ENCODE measurements at regions not wholly inside any gene's neighbourhood (a gene's known extent, or its start where the extent isn't known, plus 50 kb on each side); places are given as distances from the start of the nearest gene placed in this dataset.

DNA sequence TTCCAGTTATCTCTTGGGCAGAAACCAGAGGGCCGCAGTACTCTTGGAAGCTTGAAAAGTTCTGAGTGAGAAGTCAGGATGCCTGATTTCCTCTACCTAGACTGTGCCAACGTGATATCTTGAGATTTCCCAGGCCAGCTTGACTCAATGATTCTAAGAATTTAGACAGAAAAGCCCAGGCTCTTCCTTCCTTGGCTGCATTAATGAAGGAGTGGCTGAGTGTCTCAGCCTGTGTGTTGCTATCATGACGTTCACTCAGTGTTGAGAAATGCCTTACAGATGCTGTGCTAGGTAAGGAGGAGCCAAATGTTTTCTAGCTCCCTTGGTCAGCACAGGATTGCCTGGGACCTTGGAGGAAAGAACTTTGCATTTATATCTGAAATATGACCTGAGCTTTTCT is 454.1 kb upstream of the USP24 start:
- H3K27ac ChIP-seq: no peak overlapping the region
- TF ChIP-seq POLR2AphosphoS5 (IDR thresholded peaks at IDR 0.05; ENCODE audit: borderline replicate concordance, low read depth, low read length): no peak
- no peak for TF ChIP-seq EZH2 (IDR thresholded peaks at IDR 0.05)
- no peak for TF ChIP-seq FOXP2 (optimal IDR thresholded peaks at IDR 0.05; ENCODE audit: control extremely low read depth, extremely low read length, insufficient read depth)
- H3K36me3 ChIP-seq (ENCODE audit: insufficient read depth, low read length): no peaks in the 10 kb centered on the region
- DNase-seq (ENCODE audit: low read depth, low spot score): no peak
- H3K4me3 ChIP-seq: no peak overlapping the region
- no peaks in the 10 kb centered on the region for H3K9me3 ChIP-seq (ENCODE audit: low read depth, low read length)
- no peak overlapping the region for H3K9ac ChIP-seq (ENCODE audit: insufficient read length)

DNA sequence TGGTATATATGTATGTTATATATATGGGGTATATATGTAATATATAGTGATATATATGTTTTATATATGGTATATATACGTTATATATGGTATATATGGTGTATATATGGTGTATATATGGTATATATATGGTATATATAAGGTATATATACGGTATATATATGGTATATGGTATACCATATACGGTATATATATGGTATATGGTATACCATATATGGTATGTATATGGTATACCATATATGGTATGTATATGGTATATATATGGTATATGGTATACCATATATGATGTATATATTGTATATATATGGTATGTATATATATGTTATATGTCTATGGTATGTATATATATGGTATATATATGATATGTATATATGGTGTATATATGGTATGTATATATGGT is 447.7 kb upstream of the USP24 start:
- DNase-seq (ENCODE audit: low read depth, low spot score): no peak
- TF ChIP-seq FOXP2 (optimal IDR thresholded peaks at IDR 0.05; ENCODE audit: control extremely low read depth, extremely low read length, insufficient read depth) (no peak), POLR2AphosphoS5 (IDR thresholded peaks at IDR 0.05; ENCODE audit: borderline replicate concordance, low read depth, low read length) (no peak), EZH2 (IDR thresholded peaks at IDR 0.05) (no peak)
- H3K9me3 ChIP-seq (ENCODE audit: low read depth, low read length): no peaks in the 10 kb centered on the region
- no peaks in the 10 kb centered on the region for H3K36me3 ChIP-seq (ENCODE audit: insufficient read depth, low read length)
- H3K4me3 ChIP-seq: no peak overlapping the region
- H3K9ac ChIP-seq (ENCODE audit: insufficient read length): no peak overlapping the region
- no peak overlapping the region for H3K27ac ChIP-seq

DNA sequence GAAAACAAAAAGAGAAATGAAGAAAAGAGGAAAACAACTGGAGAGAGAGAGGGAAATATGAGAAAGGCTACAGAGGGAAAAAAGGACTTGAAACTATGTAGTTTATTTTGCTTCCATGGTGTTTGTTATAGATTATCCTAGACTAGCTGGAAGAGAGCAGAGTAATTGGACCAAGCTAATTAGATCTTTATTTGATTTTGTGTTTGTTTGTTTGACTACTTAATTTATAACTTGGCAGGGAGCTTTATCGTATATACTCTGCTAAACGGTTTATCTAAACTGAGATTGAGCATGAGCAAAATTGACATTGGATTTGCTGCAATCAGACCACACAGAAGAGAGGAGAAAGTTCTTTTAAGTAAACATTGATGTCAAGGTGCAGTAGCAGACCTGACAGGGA is 443.8 kb upstream of the USP24 start:
- no peaks in the 10 kb centered on the region for H3K36me3 ChIP-seq (ENCODE audit: insufficient read depth, low read length)
- TF ChIP-seq POLR2AphosphoS5 (IDR thresholded peaks at IDR 0.05; ENCODE audit: borderline replicate concordance, low read depth, low read length) (no peak), FOXP2 (optimal IDR thresholded peaks at IDR 0.05; ENCODE audit: control extremely low read depth, extremely low read length, insufficient read depth) (no peak), EZH2 (IDR thresholded peaks at IDR 0.05) (no peak)
- no peak overlapping the region for H3K4me3 ChIP-seq
- H3K9ac ChIP-seq (ENCODE audit: insufficient read length): no peak overlapping the region
- no peak overlapping the region for H3K27ac ChIP-seq
- no peak for DNase-seq (ENCODE audit: low read depth, low spot score)
- H3K9me3 ChIP-seq (ENCODE audit: low read depth, low read length): no peaks in the 10 kb centered on the region

DNA sequence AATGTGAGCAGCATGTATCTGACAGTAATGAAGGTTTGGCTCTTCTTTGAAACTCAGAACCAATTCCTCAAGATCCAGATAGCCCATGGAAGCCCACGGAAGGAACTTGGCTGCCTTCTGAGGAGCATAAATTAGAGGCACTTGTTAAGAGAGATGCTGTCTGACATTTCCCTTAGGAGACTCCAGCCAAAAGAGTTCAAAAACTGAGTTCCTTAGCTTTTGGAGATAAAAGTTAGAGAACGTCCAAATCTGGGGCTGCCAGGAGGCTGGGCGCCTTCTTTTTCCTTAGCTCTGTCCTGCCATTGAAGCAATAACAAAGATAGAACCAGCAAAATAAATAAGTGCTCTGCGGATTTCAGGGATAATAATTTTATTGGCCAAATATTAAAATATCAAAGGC is 439.6 kb upstream of the USP24 start:
- H3K9me3 ChIP-seq (ENCODE audit: low read depth, low read length): no peaks in the 10 kb centered on the region
- no peak overlapping the region for H3K4me3 ChIP-seq
- H3K36me3 ChIP-seq (ENCODE audit: insufficient read depth, low read length): no peaks in the 10 kb centered on the region
- H3K27ac ChIP-seq: no peak overlapping the region
- H3K9ac ChIP-seq (ENCODE audit: insufficient read length): no peak overlapping the region
- TF ChIP-seq EZH2 (IDR thresholded peaks at IDR 0.05) (no peak), FOXP2 (optimal IDR thresholded peaks at IDR 0.05; ENCODE audit: control extremely low read depth, extremely low read length, insufficient read depth) (no peak), POLR2AphosphoS5 (IDR thresholded peaks at IDR 0.05; ENCODE audit: borderline replicate concordance, low read depth, low read length) (no peak)
- DNase-seq (ENCODE audit: low read depth, low spot score): no peak

DNA sequence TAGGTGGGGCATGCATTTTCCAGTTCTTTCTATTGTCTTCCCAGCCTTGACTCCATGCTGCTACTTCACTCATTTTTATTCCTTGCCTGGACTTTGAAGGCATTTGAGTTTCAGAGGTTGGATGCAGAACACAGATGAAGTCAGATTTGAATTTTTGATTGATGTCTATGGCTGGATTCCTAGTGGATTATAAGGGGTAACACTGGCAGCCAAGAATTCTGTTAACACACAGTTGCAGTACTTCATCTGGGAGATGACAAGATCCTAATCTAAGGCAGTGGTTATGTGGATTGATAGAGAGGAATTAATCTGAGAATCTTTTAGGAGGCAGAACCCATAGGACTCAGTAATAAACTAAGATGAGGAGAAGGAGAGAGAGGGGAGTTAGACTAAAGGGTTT is 439.0 kb upstream of the USP24 start:
- H3K9ac ChIP-seq (ENCODE audit: insufficient read length): no peak overlapping the region
- H3K36me3 ChIP-seq (ENCODE audit: insufficient read depth, low read length): no peaks in the 10 kb centered on the region
- H3K27ac ChIP-seq: no peak overlapping the region
- no peak for TF ChIP-seq FOXP2 (optimal IDR thresholded peaks at IDR 0.05; ENCODE audit: control extremely low read depth, extremely low read length, insufficient read depth)
- no peak for TF ChIP-seq POLR2AphosphoS5 (IDR thresholded peaks at IDR 0.05; ENCODE audit: borderline replicate concordance, low read depth, low read length)
- no peak for TF ChIP-seq EZH2 (IDR thresholded peaks at IDR 0.05)
- no peak overlapping the region for H3K4me3 ChIP-seq
- H3K9me3 ChIP-seq (ENCODE audit: low read depth, low read length): no peaks in the 10 kb centered on the region
- no peak for DNase-seq (ENCODE audit: low read depth, low spot score)

DNA sequence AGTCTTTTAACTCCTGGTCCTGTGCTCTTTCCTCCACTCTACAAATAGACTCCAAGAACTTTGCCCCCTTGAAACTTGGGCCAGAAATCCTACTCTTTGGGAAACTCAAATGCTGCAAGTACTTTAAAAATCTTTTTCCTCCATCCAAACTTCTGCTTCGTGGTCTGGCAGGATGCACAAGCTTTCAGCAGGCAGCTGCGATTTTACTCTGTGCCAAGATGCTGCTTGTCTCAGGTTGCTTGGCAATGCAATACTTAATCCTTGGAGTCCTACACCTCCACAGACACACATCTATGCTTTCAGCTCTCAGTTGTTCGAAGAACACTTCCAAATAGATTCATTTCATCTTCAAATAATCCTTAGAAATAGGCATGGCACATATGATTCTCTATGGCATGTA is 435.3 kb upstream of the USP24 start:
- Histone ChIP-seq H3K4me3 (no peak overlapping the region), H3K36me3 (ENCODE audit: insufficient read depth, low read length) (no peaks in the 10 kb centered on the region), H3K9ac (ENCODE audit: insufficient read length) (no peak overlapping the region), H3K9me3 (ENCODE audit: low read depth, low read length) (no peaks in the 10 kb centered on the region), H3K27ac (no peak overlapping the region)
- no peak for DNase-seq (ENCODE audit: low read depth, low spot score)
- no peak for TF ChIP-seq EZH2 (IDR thresholded peaks at IDR 0.05)
- no peak for TF ChIP-seq POLR2AphosphoS5 (IDR thresholded peaks at IDR 0.05; ENCODE audit: borderline replicate concordance, low read depth, low read length)
- no peak for TF ChIP-seq FOXP2 (optimal IDR thresholded peaks at IDR 0.05; ENCODE audit: control extremely low read depth, extremely low read length, insufficient read depth)

DNA sequence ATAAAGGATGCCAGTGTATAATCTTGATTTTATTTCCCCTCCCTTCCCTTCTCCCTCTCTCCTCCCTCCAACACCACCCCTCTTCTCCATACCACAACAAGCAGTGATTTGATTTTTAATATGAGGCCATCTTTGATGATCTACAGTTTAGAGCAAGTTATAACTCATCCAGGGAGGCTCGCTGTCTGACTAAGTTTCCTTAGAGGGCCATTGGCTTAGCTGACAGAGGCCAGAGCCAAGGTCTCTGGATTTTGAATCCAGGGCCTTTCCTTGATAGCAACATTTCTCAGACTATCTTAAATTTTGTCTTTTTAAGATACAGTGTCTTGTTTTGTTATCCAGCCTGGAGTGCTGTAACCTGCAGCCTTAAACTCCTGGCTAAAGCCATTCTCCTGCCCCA is 431.0 kb upstream of the USP24 start:
- no peak for DNase-seq (ENCODE audit: low read depth, low spot score)
- Histone ChIP-seq H3K36me3 (ENCODE audit: insufficient read depth, low read length) (no peaks in the 10 kb centered on the region), H3K9ac (ENCODE audit: insufficient read length) (no peak overlapping the region), H3K27ac (no peak overlapping the region), H3K4me3 (no peak overlapping the region), H3K9me3 (ENCODE audit: low read depth, low read length) (no peaks in the 10 kb centered on the region)
- TF ChIP-seq FOXP2 (optimal IDR thresholded peaks at IDR 0.05; ENCODE audit: control extremely low read depth, extremely low read length, insufficient read depth) (no peak), EZH2 (IDR thresholded peaks at IDR 0.05) (no peak), POLR2AphosphoS5 (IDR thresholded peaks at IDR 0.05; ENCODE audit: borderline replicate concordance, low read depth, low read length) (no peak)

DNA sequence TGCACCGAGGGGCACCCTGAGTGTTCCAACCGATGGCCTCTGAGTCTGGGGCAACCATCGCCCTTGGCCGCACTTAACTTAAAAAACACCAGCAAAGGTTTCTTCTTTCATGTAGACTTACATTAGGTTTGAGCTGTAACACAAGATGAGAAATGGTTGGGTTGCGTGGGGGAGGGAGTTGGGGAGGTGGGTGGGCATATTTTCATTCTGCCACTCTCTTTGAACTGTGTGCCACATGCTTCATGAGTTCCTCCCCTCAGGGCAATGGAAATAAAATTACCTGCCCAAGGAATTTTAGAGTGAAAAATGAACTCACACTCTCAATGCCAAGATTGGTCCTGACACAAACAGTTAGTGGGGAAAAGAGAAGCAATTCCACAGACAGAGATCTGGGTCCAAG is 430.1 kb upstream of the USP24 start:
- TF ChIP-seq POLR2AphosphoS5 (IDR thresholded peaks at IDR 0.05; ENCODE audit: borderline replicate concordance, low read depth, low read length) (no peak), EZH2 (IDR thresholded peaks at IDR 0.05) (no peak), FOXP2 (optimal IDR thresholded peaks at IDR 0.05; ENCODE audit: control extremely low read depth, extremely low read length, insufficient read depth) (no peak)
- no peak overlapping the region for H3K9ac ChIP-seq (ENCODE audit: insufficient read length)
- H3K9me3 ChIP-seq (ENCODE audit: low read depth, low read length): no peaks in the 10 kb centered on the region
- no peaks in the 10 kb centered on the region for H3K36me3 ChIP-seq (ENCODE audit: insufficient read depth, low read length)
- DNase-seq (ENCODE audit: low read depth, low spot score): no peak
- H3K27ac ChIP-seq: no peak overlapping the region
- H3K4me3 ChIP-seq: no peak overlapping the region

DNA sequence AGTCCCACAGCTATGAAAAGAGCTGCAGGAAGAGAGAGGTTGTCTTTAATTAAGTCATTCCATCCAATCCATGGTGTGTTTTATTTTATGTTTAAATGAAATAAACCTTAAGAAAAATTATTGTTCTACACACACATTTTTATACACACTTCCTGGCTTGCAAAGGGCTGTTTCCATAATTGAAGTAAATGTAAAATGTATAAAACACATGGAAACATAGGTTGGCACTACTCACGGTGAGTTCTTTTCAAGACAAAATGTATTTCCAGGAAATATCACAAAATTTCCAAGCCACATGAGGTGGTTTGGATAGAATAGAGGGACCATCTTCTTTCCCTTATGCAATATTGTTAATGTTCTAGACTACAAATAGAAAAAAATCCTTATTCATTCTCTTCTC is 426.8 kb upstream of the USP24 start:
- no peaks in the 10 kb centered on the region for H3K36me3 ChIP-seq (ENCODE audit: insufficient read depth, low read length)
- H3K4me3 ChIP-seq: no peak overlapping the region
- no peak for DNase-seq (ENCODE audit: low read depth, low spot score)
- TF ChIP-seq EZH2 (IDR thresholded peaks at IDR 0.05) (no peak), FOXP2 (optimal IDR thresholded peaks at IDR 0.05; ENCODE audit: control extremely low read depth, extremely low read length, insufficient read depth) (no peak), POLR2AphosphoS5 (IDR thresholded peaks at IDR 0.05; ENCODE audit: borderline replicate concordance, low read depth, low read length) (no peak)
- H3K9me3 ChIP-seq (ENCODE audit: low read depth, low read length): no peaks in the 10 kb centered on the region
- no peak overlapping the region for H3K27ac ChIP-seq
- H3K9ac ChIP-seq (ENCODE audit: insufficient read length): no peak overlapping the region
